H54 (cell line): ENCODE measurements at regions not wholly inside any gene's neighbourhood (a gene's known extent, or its start where the extent isn't known, plus 50 kb on each side); places are given as distances from the start of the nearest gene placed in this dataset.

Experiments used
- DNase-seq: peaks from one replicate; pipeline ENCODE4 v3.0.0; 2011; ENCODE audit warnings: low spot score, mixed read lengths; ENCODE audit not compliant: insufficient read length
- FAIRE-seq: peaks from 3 replicates; lab custom pipeline; 2011; peaks lifted over from hg19 to GRCh38; lab: Jason Lieb, UNC
- POLR2A ChIP-seq: IDR thresholded peaks from 2 replicates; pipeline ENCODE4 v1.6.1; 2011; ENCODE audit warnings: low read depth, mild to moderate bottlenecking, low read length

GRCh38 chr12:113766131-113766878 is 199.8 kb downstream of the RBM19 start:
- no peak for DNase-seq
- no peak for FAIRE-seq
- TF ChIP-seq POLR2A: no peak

GRCh38 chr12:113764661-113765060 is 201.5 kb downstream of the RBM19 start:
- no peak for FAIRE-seq
- TF ChIP-seq POLR2A: no peak
- no peak for DNase-seq

GRCh38 chr12:113762882-113763816 is 203.0 kb downstream of the RBM19 start:
- DNase-seq: no peak
- FAIRE-seq: no peak

GRCh38 chr12:113762155-113762881 is 203.8 kb downstream of the RBM19 start:
- DNase-seq (no peak), FAIRE-seq (no peak)
- TF ChIP-seq POLR2A: no peak

More at GRCh38 chr12:113762882-113763816, 203.0 kb downstream of the RBM19 start:
- no peak; the same call in 1 of the 2 replicates for TF ChIP-seq POLR2A

GRCh38 chr12:113759135-113759534 is 207.0 kb downstream of the RBM19 start:
- FAIRE-seq (no peak), DNase-seq (no peak)
- no peak for TF ChIP-seq POLR2A

- DNase-seq (no peak), FAIRE-seq (no peak)
- no peak for TF ChIP-seq POLR2A
Observed at GRCh38 chr12:113758165-113758924, 207.8 kb downstream of the RBM19 start.

- no peak for TF ChIP-seq POLR2A
- DNase-seq: peak; percentile 32
- FAIRE-seq: no peak
Observed at GRCh38 chr12:113757221-113758002, 208.7 kb downstream of the RBM19 start.

- no peak for FAIRE-seq
- no peak for TF ChIP-seq POLR2A
- no peak for DNase-seq
Observed at GRCh38 chr12:113756609-113757008, 209.5 kb downstream of the RBM19 start.

GRCh38 chr12:113755098-113755497 is 211.0 kb downstream of the RBM19 start:
- no peak for FAIRE-seq
- no peak for DNase-seq
- no peak for TF ChIP-seq POLR2A

GRCh38 chr12:113751513-113751912 is 214.6 kb downstream of the RBM19 start:
- FAIRE-seq (no peak), DNase-seq (no peak)
- TF ChIP-seq POLR2A: no peak

- TF ChIP-seq POLR2A: no peak
- FAIRE-seq: no peak
- no peak for DNase-seq
Observed at GRCh38 chr12:113749433-113749815, 216.7 kb downstream of the RBM19 start.

- FAIRE-seq: no peak
- TF ChIP-seq POLR2A: no peak
- no peak for DNase-seq
Observed at GRCh38 chr12:113748707-113749432, 217.3 kb downstream of the RBM19 start.
